Pancreas (tissue), 10 donors: ENCODE measurements at regions not wholly inside any gene's neighbourhood (a gene's known extent, or its start where the extent isn't known, plus 50 kb on each side); places are given as distances from the start of the nearest gene placed in this dataset.

Source experiments
- ATAC-seq, 4 donors: fragments of 200-7000 bp; cut with Tn5 transposase; one replicate each; pipeline versions ENCODE4 v1.8.0 to v1.9.1; 2020; ENCODE audit warnings: mild to moderate bottlenecking in 4 of 4, moderate library complexity in 4 of 4
- DNase-seq, 6 donors: peaks; one replicate each; pipeline ENCODE4 v3.0.0-alpha.2; 2020
- FAIRE-seq: peaks from 2 replicates; lab custom pipeline; 2012; peaks lifted over from hg19 to GRCh38; lab: Jason Lieb, UNC
- H3K27ac ChIP-seq, 4 donors: fragments of 200-600 bp; sonication (generic); 1 replicate in 3 of 4; 2 replicates in 1 of 4; pipeline versions ENCODE4 v1.5.0 to v1.8.0; 2020
- H3K27me3 ChIP-seq, 4 donors: fragments of 200-600 bp; one replicate each; pipeline ENCODE4 v1.8.0; 2021
- H3K36me3 ChIP-seq, 3 donors: fragments of 200-600 bp; sonication (generic) in 1 of 3; one replicate each; pipeline versions ENCODE4 v1.5.0 to v1.8.0; 2020 to 2021
- H3K4me1 ChIP-seq, 3 donors: fragments of 200-600 bp; one replicate each; pipeline ENCODE4 v1.8.0; 2021
- H3K4me3 ChIP-seq, 4 donors: fragments of 200-600 bp; sonication (generic) in 2 of 4; one replicate each; pipeline versions ENCODE4 v1.5.0 to v1.8.0; 2020 to 2021
- H3K9me3 ChIP-seq, 4 donors: fragments of 200-600 bp; one replicate each; pipeline ENCODE4 v1.8.0; 2021
- WGBS, 2 donors: extraction: QIAGEN DNeasy Blood & Tissue Kit; methylation state at CpG; one replicate each; pipeline ENCODE4 v1.1.7; 2013; 5-methylcytosine and 5-hydroxymethylcytosine counted together
- intact Hi-C, 3 donors: fragments of 100-400 bp; cut with DNase I; formaldehyde crosslinking; loops; one replicate each; pipeline versions ENCODE4 v1.11.1 to v1.14.2; 2022
- TF ChIP-seq, protein P1 (sequence below), 4 donors: fragments of 200-600 bp; sonication (generic) in 3 of 4; IDR thresholded peaks; one replicate each; pipeline versions ENCODE4 v1.5.0 to v1.8.0; 2021; ENCODE audit warnings: antibody characterized with exemption in 4 of 4
- donor health status: healthy with polysubstance abuse.
- donor health status: DM: no; HTN: no; CAD: no; lungs with moderate emphysema.
- donor health status: DM: no; HTN: no; CAD: no.
- donor health status: control.
- donor health status: control.
- donor health status: Bipolar disorder and iron deficiency.
- donor health status: DM: yes; HTN: yes; CAD: no.
- donor health status: DM: no; HTN: no; CAD: no.
- donor health status: DM: no; HTN: no; CAD: no.
- donor health status: DM: yes; HTN: yes; CAD: no.

DNA sequence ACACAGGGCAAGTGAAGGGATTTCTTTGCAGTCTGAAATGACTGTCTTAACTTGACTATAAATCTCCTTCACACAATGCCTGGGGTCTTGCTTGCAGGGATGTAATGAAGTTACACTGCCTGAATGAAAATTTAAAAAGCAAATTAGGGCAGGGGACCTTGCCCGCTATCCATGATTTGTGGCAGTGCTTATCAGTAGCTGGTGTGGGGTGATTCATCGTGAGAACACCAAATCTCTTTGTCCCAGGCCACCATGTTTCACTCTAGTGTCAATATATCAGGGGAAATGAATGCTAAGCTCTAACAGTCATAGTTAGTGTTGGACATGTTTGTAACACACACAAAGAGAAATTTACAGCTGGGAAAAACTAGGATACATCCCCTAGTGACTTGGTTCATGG lies 713.7 kb upstream of the EPHA7 start:
- no peaks in the 10 kb centered on the region for H3K36me3 ChIP-seq
- TF ChIP-seq, protein P1, sequence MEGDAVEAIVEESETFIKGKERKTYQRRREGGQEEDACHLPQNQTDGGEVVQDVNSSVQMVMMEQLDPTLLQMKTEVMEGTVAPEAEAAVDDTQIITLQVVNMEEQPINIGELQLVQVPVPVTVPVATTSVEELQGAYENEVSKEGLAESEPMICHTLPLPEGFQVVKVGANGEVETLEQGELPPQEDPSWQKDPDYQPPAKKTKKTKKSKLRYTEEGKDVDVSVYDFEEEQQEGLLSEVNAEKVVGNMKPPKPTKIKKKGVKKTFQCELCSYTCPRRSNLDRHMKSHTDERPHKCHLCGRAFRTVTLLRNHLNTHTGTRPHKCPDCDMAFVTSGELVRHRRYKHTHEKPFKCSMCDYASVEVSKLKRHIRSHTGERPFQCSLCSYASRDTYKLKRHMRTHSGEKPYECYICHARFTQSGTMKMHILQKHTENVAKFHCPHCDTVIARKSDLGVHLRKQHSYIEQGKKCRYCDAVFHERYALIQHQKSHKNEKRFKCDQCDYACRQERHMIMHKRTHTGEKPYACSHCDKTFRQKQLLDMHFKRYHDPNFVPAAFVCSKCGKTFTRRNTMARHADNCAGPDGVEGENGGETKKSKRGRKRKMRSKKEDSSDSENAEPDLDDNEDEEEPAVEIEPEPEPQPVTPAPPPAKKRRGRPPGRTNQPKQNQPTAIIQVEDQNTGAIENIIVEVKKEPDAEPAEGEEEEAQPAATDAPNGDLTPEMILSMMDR (IDR thresholded peaks at IDR 0.05): no peak
- no peak overlapping the region for H3K4me3 ChIP-seq
- WGBS, 2 donors: 62 to 65% methylated on average over 2 of the region's 2 CpGs
- DNase-seq (no peak), FAIRE-seq (no peak), ATAC-seq (no peak)
- no peaks in the 10 kb centered on the region for H3K27me3 ChIP-seq
- H3K9me3 ChIP-seq: no peaks in the 10 kb centered on the region
- no peak overlapping the region for H3K27ac ChIP-seq
- no peaks in the 10 kb centered on the region for H3K4me1 ChIP-seq
- intact Hi-C loops: no loop called here

DNA sequence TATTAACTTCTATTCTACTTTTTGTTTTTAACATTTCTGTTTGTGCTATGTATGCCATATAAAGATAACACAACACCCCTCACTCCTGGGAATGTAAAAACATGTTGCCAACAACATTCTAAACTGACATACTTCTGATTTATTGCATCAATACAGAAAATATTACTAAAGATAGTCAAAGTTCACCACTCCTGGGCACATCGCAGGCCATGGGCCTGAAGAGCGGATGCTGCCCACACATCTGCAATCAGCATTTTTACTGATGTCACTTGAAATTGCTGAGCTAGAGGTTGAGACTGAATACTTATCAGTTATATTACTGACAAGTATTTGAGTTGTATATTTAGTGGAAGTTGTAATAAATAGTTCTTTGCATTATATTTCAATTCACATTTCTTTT lies 711.9 kb upstream of the EPHA7 start:
- Histone ChIP-seq H3K27ac (no peak overlapping the region), H3K27me3 (no peaks in the 10 kb centered on the region), H3K4me3 (peak overlapping the region in 1 of 4 donors; percentile 5), H3K4me1 (no peaks in the 10 kb centered on the region), H3K9me3 (no peaks in the 10 kb centered on the region), H3K36me3 (no peaks in the 10 kb centered on the region)
- 73 to 74% methylated on average over 2 of the region's 2 CpGs for WGBS, 2 donors
- TF ChIP-seq, protein P1 (IDR thresholded peaks at IDR 0.05): no peak
- DNase-seq (no peak), FAIRE-seq (no peak), ATAC-seq (no peak)
- intact Hi-C loops: no loop called here

DNA sequence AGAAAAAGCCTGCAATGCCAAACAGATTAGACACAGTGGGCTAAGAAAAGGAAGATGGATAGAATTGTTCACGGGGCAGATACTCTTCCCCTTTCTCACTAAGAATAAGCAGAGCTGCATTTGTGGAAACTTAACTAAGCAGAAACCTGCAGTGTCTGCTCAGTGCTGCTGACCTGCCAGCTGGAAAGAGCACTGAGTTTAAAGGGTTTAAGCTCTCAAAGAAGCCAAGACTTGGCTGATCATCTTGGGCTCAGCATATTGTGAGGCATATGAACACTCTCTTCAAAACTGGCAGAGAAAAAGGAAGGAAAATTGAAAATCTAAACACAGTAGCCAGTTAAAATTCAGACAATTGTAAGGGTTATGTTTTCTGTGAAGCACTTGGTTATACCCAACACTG lies 711.1 kb upstream of the EPHA7 start:
- TF ChIP-seq, protein P1 (IDR thresholded peaks at IDR 0.05): no peak
- no peaks in the 10 kb centered on the region for H3K9me3 ChIP-seq
- no peaks in the 10 kb centered on the region for H3K36me3 ChIP-seq
- no peak for ATAC-seq
- DNase-seq: no peak
- no peaks in the 10 kb centered on the region for H3K27me3 ChIP-seq
- WGBS, 2 donors: 10 to 25% methylated on average over 1 of the region's 1 CpG
- no peaks in the 10 kb centered on the region for H3K4me1 ChIP-seq
- intact Hi-C loops: no loop called here
- no peak overlapping the region for H3K4me3 ChIP-seq
- FAIRE-seq: no peak
- H3K27ac ChIP-seq: no peak overlapping the region

DNA sequence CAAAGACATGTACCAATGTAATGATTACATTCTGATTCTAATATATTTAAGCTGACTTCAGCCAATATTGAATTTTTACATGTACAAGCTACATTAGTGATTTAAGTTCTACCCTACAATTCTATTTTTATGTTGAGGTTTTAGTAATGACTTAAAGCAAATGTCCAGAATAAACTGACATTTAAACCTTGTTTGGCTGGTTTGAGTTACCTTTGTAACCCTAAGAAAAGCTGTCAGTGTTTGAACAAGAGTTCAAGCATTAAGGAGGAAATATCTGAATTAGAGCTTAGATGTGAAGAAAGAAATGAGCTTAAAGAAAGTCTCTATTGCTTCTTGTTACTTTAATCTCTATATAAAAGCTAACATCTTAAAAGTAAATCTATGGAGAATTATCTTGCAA lies 710.6 kb upstream of the EPHA7 start:
- H3K27me3 ChIP-seq: no peaks in the 10 kb centered on the region
- TF ChIP-seq, protein P1 (IDR thresholded peaks at IDR 0.05): no peak
- FAIRE-seq: no peak
- H3K9me3 ChIP-seq: no peaks in the 10 kb centered on the region
- no peak for ATAC-seq
- intact Hi-C loops: no loop called here
- no peaks in the 10 kb centered on the region for H3K36me3 ChIP-seq
- H3K4me3 ChIP-seq: no peak overlapping the region
- DNase-seq: no peak
- H3K4me1 ChIP-seq: no peaks in the 10 kb centered on the region
- no peak overlapping the region for H3K27ac ChIP-seq

DNA sequence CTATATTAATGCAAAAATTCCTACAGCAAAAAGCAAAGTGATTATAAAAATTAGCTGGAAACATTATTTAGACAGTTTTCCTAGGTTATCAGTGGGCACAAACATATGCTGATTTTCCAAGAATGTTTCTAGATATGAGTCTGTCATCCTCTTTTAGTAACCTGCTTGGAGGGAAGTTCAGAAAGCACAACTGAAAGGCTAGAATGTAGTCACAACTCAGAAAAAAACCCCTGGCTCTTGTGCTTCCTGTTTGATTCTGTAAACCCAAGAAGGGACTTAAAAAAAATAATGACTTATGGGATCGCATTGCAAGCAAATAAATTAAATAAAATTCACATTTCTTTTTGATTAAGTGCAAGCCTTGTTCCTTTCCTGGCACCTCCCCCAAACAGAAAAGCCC lies 708.4 kb upstream of the EPHA7 start:
- WGBS, 2 donors: 45 to 63% methylated on average over 1 of the region's 1 CpG
- H3K36me3 ChIP-seq: no peaks in the 10 kb centered on the region
- DNase-seq (no peak), ATAC-seq (no peak), FAIRE-seq (no peak)
- intact Hi-C loops: no loop called here
- H3K27me3 ChIP-seq: no peaks in the 10 kb centered on the region
- H3K4me1 ChIP-seq: no peaks in the 10 kb centered on the region
- TF ChIP-seq, protein P1 (IDR thresholded peaks at IDR 0.05): no peak
- no peak overlapping the region for H3K27ac ChIP-seq
- no peak overlapping the region for H3K4me3 ChIP-seq
- H3K9me3 ChIP-seq: no peaks in the 10 kb centered on the region
